ENCODE measurements at regions not wholly inside any gene's neighbourhood (a gene's known extent, or its start where the extent isn't known, plus 50 kb on each side); places are given as distances from the start of the nearest gene placed in this dataset.
"Not testable (repeated sequence)": the region's sequence is repeated elsewhere in the genome, so short reads cannot be mapped to it uniquely, and the experiment has no call there.

DNA sequence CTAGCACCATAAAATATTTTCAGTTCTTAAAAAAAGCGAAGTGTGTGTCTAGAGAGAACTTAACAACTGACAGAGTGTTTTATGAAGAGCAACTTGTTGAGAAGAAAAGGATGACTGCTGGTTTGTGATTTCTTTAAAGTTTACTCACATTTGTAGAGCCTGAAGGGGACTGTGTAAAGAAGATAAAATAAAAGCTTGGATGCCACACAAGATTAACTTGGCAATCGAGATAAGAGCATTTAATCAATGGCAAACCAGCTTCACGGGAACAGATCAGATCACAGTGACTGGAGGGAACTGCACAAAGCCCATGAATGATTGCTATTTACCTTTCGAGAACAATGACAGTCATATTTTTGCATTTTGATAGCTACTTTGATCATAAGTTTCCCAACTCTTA lies 2013.1 kb upstream of the CDH9 start:
- no peak for DNase-seq (ENCODE audit: low spot score)

DNA sequence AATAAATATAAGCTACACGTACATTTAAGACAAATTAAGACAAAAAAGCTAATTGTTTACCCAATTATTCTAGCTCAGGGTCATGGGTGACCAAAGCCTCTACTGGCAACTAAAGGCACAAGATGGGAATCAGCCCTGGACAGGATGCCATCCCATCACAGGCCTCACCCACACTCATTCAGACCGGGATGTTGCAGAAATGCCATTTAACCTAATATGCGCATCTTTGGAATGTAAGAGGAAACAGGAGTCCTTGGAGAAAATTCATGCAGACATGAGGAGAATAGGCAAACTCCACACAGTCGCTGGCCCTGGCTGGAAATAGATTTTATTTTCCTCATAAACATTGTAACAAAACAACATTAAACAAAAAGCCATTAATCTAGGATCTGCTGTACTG lies 2003.8 kb upstream of the CDH9 start:
- no peak for DNase-seq (ENCODE audit: low spot score)

DNA sequence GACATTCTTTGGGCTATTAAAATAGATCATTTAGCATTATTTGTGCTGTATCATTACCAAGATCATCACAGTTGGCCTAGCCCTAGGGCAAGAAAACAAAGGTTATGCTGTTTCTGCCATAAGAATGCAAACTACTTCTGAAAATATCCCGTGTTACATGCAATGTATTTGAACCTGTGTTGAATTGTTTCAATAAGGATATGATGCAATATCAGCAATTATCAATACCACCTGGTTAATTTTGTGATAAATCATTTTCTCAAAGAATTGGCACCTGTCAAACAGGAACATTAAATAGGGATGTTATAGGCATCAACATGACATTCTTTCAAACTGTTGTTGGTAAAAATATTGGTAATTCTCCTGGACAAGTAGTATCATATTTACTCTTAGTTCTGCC lies 2002.0 kb upstream of the CDH9 start:
- DNase-seq (ENCODE audit: low spot score), result no peak

DNA sequence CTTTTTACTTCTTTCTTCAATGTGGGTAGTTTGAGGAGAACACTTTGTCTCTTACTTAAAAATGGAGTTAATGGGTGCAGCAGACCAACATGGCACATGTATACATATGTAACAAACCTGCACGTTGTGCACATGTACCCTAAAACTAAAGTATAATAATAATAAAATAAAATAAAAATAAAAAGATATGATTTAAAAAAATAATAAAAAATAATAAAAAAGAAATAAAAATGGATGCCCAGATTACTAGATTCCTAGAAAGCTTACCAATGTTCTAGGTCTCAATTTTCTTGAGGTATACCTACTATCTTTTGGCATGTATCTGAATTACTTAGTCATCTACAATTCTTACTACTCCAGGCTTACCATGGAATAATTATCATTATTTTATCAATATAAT lies 2001.6 kb upstream of the CDH9 start:
- DNase-seq (ENCODE audit: low spot score), result no peak

DNA sequence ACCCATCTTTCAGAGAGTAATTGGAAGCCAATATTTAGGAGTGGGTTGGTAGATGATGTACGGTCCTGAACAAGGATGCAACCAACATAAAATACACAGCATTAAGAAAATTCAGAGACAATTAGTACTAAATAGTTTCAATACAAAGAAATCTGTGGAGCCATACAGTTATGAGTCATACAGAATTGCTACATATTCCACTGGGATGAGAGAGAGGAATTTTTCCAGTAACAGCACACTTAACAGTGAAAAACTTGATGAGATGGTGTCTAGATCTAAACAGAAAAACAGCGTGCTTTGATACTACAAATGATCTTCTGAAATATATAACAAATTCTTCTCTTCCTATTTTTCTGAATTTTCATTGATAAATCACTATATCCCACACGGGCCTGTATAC lies 1999.3 kb upstream of the CDH9 start:
- no peak for DNase-seq (ENCODE audit: low spot score)

DNA sequence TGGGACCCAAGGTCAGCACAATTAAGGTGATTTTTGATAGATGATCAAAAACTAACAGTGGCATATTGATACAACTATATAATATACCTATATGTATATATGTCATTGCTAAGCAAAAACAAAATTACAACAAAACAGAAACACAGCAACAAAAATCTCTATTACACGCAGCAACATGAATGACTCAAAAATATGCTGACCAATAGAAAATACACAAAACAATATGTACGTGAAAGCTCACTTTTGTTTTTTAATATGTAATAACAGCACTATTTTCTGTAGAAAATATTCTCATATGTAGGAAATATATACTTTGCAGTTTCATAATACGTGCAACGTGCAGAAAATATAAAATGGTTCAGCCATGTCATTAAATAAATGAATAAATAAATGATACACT lies 1985.7 kb upstream of the CDH9 start:
- DNase-seq (ENCODE audit: low spot score), result no peak

DNA sequence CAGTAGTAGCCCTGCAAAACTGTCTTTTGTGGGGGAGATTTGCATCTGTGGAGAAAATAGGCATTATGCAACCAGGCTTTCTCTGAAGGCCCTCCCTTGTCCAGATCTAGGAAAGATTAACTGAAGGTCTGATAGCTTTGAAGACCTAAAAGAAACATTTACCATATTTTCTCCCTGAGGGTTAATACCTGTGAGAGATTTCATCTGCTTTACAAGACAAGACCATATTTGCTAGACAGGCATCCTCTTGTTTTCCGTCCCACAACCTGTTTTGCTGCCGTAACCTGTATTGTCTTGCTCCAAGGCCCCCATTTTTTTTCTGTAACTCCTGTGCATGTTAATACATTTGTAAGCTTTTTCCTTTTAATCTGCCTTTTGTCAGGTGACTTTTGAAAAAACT lies 1985.2 kb upstream of the CDH9 start:
- DNase-seq (ENCODE audit: low spot score), result no peak

DNA sequence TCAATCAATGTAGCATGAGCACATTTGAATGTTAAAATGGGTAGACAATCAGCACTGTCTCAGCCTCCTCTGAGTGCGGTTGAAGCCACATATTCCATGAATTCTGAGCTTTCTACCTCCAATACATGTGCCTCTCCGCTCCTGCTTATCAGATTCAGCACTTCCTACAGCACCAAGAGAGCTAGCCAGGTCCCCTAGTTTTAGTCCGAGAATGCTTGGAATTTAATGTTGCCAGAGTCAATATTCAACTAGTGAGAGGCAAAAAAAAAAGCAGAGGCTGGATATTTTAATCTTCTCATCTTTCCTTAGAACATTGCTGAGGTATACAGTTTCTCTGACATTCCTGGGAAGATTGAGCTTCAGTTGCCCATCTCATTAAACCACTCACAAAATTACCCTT lies 1979.1 kb upstream of the CDH9 start:
- DNase-seq (ENCODE audit: low spot score), result no peak

DNA sequence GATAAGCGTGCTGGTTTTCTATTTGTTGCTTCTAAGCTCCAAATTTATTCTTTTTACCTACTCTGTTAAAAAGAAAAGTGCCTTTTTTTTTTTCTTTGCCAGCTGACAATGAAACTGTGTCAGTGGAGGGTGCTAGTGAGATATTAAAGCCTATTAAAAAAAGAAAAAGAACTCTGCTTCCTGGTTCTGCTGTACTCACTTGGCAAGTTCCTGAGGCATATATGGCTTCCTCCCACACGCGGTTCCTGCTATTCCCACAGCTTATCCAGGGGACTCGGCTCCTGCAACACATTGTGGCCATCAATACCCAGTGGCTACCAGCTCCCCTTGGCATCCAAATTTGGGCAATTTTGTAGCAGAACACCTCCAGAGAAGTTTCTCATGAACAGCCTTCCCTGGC lies 1977.7 kb upstream of the CDH9 start:
- no peak for DNase-seq (ENCODE audit: low spot score)

DNA sequence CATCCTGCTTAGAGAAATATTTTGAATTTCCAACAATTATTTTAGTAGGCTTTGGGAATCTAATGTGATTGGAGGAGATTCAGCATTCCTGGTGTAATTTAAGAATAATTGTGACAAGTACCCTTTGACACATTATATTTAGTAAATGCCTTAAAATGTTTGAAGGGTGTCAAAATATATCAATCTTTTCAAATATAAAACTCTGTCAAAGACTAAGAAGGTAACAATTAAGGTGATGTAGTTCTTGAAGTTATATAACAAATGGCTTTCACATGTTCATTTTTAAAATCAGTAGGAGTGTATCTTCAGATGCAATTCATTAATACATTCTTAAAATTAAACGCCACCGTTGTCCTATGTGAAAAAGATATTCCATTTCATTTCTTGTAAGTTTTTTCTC lies 1977.1 kb upstream of the CDH9 start:
- no peak for DNase-seq (ENCODE audit: low spot score)

DNA sequence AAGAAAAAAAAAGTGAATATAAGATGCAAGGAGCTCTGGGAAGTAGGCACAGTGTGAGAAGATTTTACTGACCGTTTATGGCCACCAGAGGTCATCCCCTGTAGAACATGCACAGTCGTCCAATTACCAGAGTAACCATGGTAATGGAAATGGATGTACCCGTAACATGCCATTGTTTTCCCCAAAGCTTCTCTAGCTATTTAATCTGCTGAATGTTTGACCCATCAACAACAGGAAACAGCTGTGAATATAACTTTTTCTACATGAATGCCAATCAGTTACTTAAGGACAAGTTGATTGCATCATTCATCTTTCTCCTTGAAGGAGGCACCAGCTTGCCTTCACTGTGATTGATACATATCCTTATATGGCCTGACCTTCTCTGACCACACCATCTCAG lies 1967.0 kb upstream of the CDH9 start:
- DNase-seq (ENCODE audit: low spot score), result no peak

DNA sequence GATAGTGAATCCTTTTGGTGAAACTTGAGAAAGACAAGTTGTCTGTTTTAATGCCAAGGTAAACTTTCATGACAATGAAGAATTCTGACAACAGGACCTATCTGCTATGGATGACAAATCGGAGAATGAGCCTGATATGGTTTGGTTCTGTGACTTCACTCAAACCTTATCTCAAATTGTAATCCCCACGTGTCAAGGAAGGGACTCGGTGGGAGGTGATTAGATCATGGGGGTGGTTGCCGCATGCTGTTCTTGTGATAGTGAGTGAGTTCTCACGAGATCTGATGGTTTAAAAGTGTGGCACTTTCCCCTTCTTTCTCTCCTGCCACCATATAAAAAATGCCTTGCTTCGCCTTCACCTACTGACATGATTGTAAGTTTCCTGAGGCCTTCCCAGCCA lies 1964.1 kb upstream of the CDH9 start:
- no peak for DNase-seq (ENCODE audit: low spot score)

DNA sequence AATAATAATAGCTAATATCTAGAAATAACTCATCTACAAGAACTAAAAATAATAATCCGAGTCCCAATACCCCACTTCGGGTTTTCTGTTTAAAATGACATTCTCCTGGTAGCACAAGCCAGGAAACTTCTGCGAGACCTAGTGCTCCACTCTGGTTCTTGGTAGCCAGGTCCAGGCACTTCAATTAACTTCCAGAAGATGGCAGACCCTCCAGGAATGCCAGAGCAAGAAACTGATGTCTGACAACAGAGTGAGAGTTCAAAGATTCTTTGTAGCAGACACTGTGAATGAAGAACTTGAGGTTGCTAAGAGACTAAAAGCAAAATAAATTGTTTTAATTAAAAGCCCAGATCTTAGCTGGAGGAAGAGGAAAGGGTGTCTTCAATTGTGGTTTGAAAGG lies 1963.3 kb upstream of the CDH9 start:
- DNase-seq (ENCODE audit: low spot score), result no peak

DNA sequence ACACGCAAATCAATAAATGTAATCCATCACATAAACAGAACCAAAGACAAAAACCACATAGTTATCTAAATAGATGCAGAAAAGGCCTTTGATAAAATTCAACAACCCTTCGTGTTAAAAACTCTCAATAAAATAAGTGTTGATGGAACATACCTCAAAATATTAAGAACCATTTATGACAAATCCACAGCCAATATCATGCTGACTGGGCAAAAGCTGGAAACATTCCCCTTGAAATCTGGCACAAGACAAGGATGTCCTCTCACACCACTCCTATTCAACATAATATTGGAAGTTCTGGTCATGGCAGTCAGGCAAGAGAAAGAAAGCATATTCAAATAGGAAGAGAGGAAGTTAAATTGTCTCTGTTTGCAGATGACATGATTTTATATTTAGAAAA lies 1946.3 kb upstream of the CDH9 start:
- DNase-seq (ENCODE audit: low spot score), result no peak

DNA sequence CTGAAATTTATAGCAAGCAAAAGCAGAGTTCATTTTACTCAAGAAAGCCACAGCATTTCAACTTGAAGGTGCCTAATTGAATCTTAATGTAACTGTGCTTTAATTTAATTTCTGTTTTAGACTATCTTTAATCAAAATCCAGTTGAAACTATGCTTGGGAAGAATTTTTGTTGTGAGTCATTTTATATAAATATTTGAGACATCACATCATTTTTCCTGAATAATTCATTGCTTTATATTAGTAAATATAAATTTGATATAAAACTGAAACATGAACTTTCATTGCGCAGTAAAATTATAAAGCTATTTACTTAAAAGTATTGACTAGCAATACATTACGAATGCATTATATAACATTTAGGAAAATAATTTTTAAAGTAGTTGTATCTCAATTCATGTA lies 1937.1 kb upstream of the CDH9 start:
- no peak for DNase-seq (ENCODE audit: low spot score)

DNA sequence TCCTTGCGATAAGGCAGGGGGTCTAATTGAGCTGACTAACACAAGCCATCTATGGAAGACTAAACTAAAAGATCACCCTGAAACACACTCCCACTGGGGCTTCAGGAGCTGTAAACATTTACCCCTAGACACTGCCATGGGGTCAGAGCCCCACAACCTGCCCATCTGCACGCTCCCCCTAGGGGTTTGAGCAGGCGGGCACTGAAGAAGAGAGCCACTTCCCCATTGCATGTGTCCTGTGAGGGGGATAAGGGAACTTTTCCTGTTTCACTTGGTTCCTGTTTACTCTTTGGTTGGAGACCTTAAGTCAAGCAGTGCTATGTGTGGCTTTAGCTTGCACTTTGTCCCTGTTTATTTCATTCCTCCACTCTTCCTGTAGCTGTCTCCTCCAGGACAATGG lies 1929.5 kb upstream of the CDH9 start:
- DNase-seq (ENCODE audit: low spot score), result no peak

DNA sequence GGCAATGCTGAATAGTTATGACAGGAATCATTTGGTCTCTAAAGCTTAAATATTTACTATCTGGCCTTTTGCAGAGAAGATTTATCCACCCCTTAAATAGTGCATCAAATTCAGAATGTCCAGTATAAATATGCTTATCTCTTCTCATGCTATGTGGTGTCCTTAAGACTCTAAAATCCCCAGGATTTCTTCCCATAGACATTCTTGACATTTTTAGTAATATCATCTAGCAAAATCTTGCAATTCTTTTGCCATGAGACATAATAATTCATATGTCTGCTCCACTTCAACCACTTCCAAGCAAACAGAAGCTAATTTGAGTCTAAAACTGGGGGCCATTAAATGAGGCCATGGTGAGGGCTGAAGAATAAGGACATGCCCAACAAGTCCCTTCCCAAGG lies 1923.4 kb upstream of the CDH9 start:
- DNase-seq (ENCODE audit: low spot score), result no peak

DNA sequence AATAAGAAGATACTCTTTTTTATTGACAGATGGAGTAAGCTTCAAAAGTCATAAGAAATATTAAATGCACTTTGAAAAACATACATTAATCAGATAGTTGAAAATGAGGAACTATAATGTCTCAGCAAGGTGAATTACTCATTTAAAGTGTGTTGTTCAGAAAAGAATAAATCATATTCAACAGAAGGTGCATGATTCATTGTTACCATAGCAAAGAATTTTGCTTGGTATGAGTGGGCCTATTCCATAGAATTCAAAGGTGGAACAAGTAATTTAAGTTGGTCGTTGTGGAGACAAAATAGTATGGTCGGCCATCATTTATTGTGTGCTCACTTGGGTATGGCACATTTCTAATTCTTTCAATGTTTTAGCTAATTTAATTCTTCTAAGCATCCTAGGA lies 1920.2 kb upstream of the CDH9 start:
- no peak for DNase-seq (ENCODE audit: low spot score)

DNA sequence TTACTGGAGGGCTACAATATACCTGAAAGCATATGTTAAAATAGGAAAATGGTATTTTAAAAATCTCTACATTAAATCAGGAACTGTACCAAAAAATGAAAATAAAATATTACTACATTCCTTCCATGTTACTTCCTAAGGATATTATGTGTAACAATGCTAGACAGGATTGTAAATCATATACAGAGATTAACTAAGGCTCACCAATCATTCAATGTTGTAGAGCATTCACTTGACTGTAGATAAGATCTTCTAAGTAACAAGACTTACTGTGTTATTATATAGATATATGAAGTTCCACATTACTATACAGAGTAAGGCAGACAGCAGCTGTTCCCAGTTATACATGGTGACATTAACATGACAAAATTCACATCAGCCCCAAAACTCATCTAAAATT lies 1919.1 kb upstream of the CDH9 start:
- DNase-seq (ENCODE audit: low spot score), result no peak

DNA sequence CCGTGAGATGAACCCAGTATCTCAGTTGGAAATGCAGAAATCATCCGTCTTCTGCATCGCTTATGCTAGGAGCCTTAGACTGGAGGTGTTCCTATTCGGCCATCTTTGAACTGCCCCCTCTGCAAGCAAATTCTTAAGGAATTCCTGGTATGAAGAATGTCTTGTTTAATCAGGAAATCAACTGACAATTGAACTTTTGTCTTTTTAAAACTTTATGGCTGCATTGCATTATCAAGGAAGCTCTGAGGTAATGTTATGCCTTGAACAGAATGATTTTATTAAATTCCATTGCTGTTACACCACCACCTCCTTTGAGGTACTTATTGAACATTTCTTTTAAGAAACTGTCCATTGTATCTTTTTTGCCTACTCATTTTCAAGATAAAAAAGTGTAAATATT lies 1915.7 kb upstream of the CDH9 start:
- no peak for DNase-seq (ENCODE audit: low spot score)

DNA sequence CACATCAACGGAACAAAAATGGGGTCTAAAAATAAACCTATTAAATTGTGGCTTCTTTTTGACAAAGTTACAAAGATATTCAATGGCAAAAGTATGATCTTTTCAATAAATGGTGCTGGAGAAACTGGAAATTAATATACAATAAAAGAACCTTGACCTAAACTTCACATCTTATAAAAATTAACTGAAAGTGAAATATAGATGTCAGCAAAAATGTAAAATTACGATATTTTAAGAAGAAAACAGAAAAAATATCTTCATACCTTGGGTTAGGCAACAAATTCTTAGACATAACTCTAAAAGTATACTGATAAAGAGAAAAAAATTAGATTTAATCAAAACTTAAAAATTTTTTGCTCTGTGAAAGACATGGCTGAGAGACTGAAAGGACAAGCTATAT lies 1909.5 kb upstream of the CDH9 start:
- no peak for DNase-seq (ENCODE audit: low spot score)

DNA sequence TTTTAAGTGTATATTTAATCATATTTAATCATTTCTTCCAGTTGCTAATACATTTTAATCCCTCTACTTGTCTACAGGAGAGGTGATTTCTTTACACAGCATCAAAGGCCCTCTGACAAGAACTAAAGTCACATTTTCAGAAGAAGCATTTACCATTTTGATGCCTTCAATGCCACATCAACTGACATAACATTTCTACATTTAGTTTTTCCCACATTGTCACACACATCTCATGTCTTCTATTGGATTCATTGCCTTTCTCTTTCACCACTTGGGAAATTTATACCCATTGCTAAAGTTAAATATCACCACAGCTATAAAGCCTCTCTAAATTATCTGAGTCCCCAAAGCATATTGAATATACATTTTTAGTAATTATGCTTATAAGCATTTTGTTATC lies 1907.5 kb upstream of the CDH9 start:
- no peak for DNase-seq (ENCODE audit: low spot score)

DNA sequence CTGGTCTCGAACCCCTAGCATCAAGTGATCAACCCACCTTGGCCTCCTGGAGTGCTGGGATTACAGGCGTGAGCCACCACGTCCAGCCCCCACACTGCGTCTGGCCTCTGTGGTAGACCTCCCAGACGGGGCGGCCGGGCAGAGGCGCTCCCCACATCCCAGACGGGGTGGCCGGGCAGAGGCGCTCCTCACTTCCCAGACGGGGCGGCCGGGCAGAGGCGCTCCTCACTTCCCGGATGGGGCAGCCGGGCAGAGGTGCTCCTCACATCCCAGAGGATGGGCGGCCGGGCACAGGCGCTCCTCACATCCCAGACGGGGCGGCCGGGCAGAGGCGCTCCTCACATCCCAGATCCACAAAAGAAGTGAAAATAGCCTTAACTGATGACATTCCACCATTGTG lies 1891.0 kb upstream of the CDH9 start:
- not testable (repeated sequence) for DNase-seq (ENCODE audit: low spot score)

DNA sequence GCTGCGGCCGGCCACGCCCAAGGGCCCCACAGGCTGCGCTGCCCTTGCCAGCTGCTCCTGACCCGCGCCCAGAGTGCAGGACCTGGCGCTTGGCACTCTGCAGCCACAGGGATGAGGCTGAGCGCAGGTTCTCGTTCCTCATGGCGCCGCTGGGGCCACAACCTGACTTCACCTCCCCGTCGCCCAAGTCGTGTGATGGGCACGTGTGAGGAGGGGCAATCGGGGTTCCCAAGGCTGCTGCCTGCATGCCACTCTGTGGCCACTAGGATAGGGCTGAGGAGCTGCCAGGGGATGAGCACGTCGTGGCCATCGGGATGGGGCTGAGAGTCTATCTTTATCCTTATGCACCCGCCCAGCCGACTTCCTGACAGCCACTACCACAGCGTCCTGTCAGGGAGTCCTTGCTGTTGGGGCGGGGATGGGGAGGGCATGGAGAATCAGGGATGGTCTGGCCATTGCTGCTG lies 1890.0 kb upstream of the CDH9 start:
- not testable (repeated sequence) for DNase-seq (ENCODE audit: low spot score)

Data from ureter (tissue), 1 donor.